Hepatocyte (in vitro differentiated cells): ENCODE measurements at regions not wholly inside any gene's neighbourhood (a gene's known extent, or its start where the extent isn't known, plus 50 kb on each side); places are given as distances from the start of the nearest gene placed in this dataset.

ENCODE experiments used
- CTCF ChIP-seq: fragments of 200-600 bp; sonication (generic); IDR thresholded peaks from 2 replicates; pipeline ENCODE4 v1.5.1; 2016; ENCODE audit warnings: antibody characterized with exemption, mild to moderate bottlenecking; ENCODE audit not compliant: poor library complexity
- EZH2 ChIP-seq: fragments of 200-600 bp; sonication (generic); IDR thresholded peaks from 2 replicates; pipeline ENCODE4 v1.6.1; 2016; ENCODE audit warnings: antibody characterized with exemption, mild to moderate bottlenecking, borderline replicate concordance
- EZH2phosphoT487 ChIP-seq: fragments of 200-600 bp; sonication (generic); IDR thresholded peaks from one replicate; pipeline ENCODE4 v1.6.1; 2018; ENCODE audit warnings: antibody characterized with exemption, mild to moderate bottlenecking, low read depth, moderate library complexity; ENCODE audit not compliant: unreplicated experiment, severe bottlenecking

- no peak for TF ChIP-seq CTCF
- no peak for TF ChIP-seq EZH2phosphoT487
- no peak for TF ChIP-seq EZH2
Observed at GRCh38 chr13:85993567-85993966, 194.3 kb upstream of the SLITRK6 start.
